Activated T-cell treated with anti-CD3 and anti-CD28 coated beads, Interleukin-2, amount 50 U/mL, for 4 hours (primary cell): ENCODE measurements at regions not wholly inside any gene's neighbourhood (a gene's known extent, or its start where the extent isn't known, plus 50 kb on each side); places are given as distances from the start of the nearest gene placed in this dataset.

ENCODE experiments used
- ATAC-seq, 2 donors: fragments of 200-7000 bp; cut with Tn5 transposase; one replicate each; pipeline ENCODE4 v1.10.0; 2021
- DNase-seq: peaks from one replicate; pipeline ENCODE4 v3.0.0-alpha.2; 2020
- H3K27me3 Mint-ChIP-seq: one replicate; pipeline ENCODE4 v1.8.0; 2021; ENCODE audit warnings: low read depth, mixed read lengths
- H3K36me3 Mint-ChIP-seq: one replicate; pipeline ENCODE4 v1.8.0; 2022; ENCODE audit warnings: mixed read lengths; ENCODE audit not compliant: insufficient read depth
- H3K4me1 Mint-ChIP-seq: one replicate; pipeline ENCODE4 v1.8.0; 2021; ENCODE audit warnings: low read depth, mixed read lengths
- H3K4me3 Mint-ChIP-seq: one replicate; pipeline ENCODE4 v1.8.0; 2021; ENCODE audit warnings: mild to moderate bottlenecking, moderate library complexity, mixed read lengths
- H3K9me3 Mint-ChIP-seq: one replicate; pipeline ENCODE4 v1.8.0; 2021; ENCODE audit warnings: mixed read lengths

- H3K27me3 Mint-ChIP-seq = peaks cover 6% of the 10 kb centered on the region
- H3K9me3 Mint-ChIP-seq = no peaks in the 10 kb centered on the region
- no peaks in the 10 kb centered on the region for H3K36me3 Mint-ChIP-seq
- DNase-seq (no peak), ATAC-seq (no peak)
- no peaks in the 10 kb centered on the region for H3K4me1 Mint-ChIP-seq
- no peak overlapping the region for H3K4me3 Mint-ChIP-seq
These were observed 188.0 kb upstream of the HDDC2 start for GRCh38 chr6:125489579-125490285.

GRCh38 chr6:125491860-125492618 lies 190.3 kb upstream of the HDDC2 start:
- no peaks in the 10 kb centered on the region for H3K36me3 Mint-ChIP-seq
- DNase-seq (no peak), ATAC-seq (no peak)
- no peaks in the 10 kb centered on the region for H3K9me3 Mint-ChIP-seq
- peaks cover 6% of the 10 kb centered on the region for H3K27me3 Mint-ChIP-seq
- H3K4me3 Mint-ChIP-seq = no peak overlapping the region
- no peaks in the 10 kb centered on the region for H3K4me1 Mint-ChIP-seq

GRCh38 chr6:125498606-125499005 lies 196.8 kb upstream of the HDDC2 start:
- Mint-ChIP-seq H3K9me3 (no peaks in the 10 kb centered on the region), H3K27me3 (peaks cover 7% of the 10 kb centered on the region), H3K4me1 (no peaks in the 10 kb centered on the region), H3K4me3 (no peak overlapping the region), H3K36me3 (no peaks in the 10 kb centered on the region)
- DNase-seq (no peak), ATAC-seq (no peak)

GRCh38 chr6:125499535-125499934 lies 197.8 kb upstream of the HDDC2 start:
- no peaks in the 10 kb centered on the region for H3K4me1 Mint-ChIP-seq
- no peak for DNase-seq
- H3K27me3 Mint-ChIP-seq = peaks cover 7% of the 10 kb centered on the region
- no peaks in the 10 kb centered on the region for H3K9me3 Mint-ChIP-seq
- no peak overlapping the region for H3K4me3 Mint-ChIP-seq
- ATAC-seq = no peak
- no peaks in the 10 kb centered on the region for H3K36me3 Mint-ChIP-seq

DNA sequence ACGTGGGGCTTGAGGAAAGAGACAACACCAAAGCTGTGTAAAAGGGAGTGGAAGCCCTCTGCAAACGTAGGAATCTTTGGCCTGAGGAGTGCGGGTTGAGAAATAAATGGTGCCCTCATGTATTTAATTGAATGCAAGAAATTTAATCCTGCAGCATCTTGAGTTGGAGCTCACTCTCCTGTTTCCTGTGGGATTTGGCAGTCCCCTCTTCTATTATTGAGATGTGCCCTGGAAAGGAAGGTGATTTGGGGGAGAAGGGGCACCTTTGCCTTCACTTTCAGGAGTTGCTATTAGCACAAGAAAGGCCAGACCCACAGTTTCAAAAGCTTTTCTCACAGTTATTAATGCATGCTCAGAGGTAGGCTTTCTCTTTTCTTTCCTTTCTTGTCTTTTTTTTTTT lies 201.4 kb upstream of the HDDC2 start:
- no peaks in the 10 kb centered on the region for H3K4me1 Mint-ChIP-seq
- no peaks in the 10 kb centered on the region for H3K9me3 Mint-ChIP-seq
- H3K4me3 Mint-ChIP-seq = no peak overlapping the region
- H3K36me3 Mint-ChIP-seq = no peaks in the 10 kb centered on the region
- ATAC-seq = no peak
- no peak for DNase-seq
- peaks cover 4% of the 10 kb centered on the region for H3K27me3 Mint-ChIP-seq

DNA sequence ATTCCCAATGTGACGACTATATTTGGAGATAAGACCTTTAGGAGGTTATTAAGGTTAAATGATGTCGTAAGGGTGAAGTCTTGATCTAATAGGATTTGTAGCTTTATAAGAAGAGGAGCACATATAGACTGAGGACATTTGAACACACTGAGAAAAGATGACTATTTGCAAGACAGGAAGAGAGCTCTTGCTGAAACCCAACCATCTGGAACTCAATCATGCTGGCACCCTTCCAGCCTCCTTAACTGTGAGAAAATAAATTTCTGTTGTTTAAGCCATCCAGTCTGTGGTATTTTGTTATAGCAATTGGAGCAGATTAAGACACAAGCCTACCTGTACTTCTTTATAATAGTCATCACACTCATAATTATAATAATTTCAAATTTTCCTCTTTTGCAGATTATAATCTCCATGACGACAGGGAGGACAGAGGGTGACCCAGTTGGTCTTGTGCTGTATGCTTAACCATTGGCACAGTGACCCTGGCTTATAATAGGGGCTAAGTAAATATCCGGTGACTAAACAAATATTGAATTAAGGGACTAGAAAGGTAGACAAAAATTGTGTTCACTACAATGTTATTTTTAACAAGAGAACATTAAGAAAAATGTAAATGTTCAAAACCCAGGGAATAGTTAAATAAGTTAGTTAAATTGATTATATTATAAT lies 206.4 kb upstream of the HDDC2 start:
- Mint-ChIP-seq H3K36me3 (no peaks in the 10 kb centered on the region), H3K4me1 (no peaks in the 10 kb centered on the region), H3K4me3 (no peak overlapping the region), H3K9me3 (no peaks in the 10 kb centered on the region), H3K27me3 (no peaks in the 10 kb centered on the region)
- DNase-seq = no peak
- ATAC-seq = no peak

GRCh38 chr6:125508793-125509192 lies 207.0 kb upstream of the HDDC2 start:
- DNase-seq = no peak
- H3K36me3 Mint-ChIP-seq = no peaks in the 10 kb centered on the region
- H3K4me3 Mint-ChIP-seq = no peak overlapping the region
- no peak for ATAC-seq
- H3K9me3 Mint-ChIP-seq = no peaks in the 10 kb centered on the region
- no peaks in the 10 kb centered on the region for H3K27me3 Mint-ChIP-seq
- H3K4me1 Mint-ChIP-seq = no peaks in the 10 kb centered on the region

GRCh38 chr6:125509477-125509876 lies 207.7 kb upstream of the HDDC2 start:
- ATAC-seq (no peak), DNase-seq (no peak)
- Mint-ChIP-seq H3K4me1 (no peaks in the 10 kb centered on the region), H3K27me3 (no peaks in the 10 kb centered on the region), H3K9me3 (no peaks in the 10 kb centered on the region), H3K36me3 (no peaks in the 10 kb centered on the region), H3K4me3 (no peak overlapping the region)

GRCh38 chr6:125510405-125510804 lies 208.6 kb upstream of the HDDC2 start:
- no peak overlapping the region for H3K4me3 Mint-ChIP-seq
- ATAC-seq (no peak), DNase-seq (no peak)
- H3K27me3 Mint-ChIP-seq = no peaks in the 10 kb centered on the region
- H3K9me3 Mint-ChIP-seq = no peaks in the 10 kb centered on the region
- H3K4me1 Mint-ChIP-seq = no peaks in the 10 kb centered on the region
- no peaks in the 10 kb centered on the region for H3K36me3 Mint-ChIP-seq

GRCh38 chr6:125511809-125512396 lies 210.1 kb upstream of the HDDC2 start:
- Mint-ChIP-seq H3K9me3 (no peaks in the 10 kb centered on the region), H3K36me3 (no peaks in the 10 kb centered on the region), H3K4me3 (no peak overlapping the region), H3K4me1 (no peaks in the 10 kb centered on the region), H3K27me3 (peaks cover 3% of the 10 kb centered on the region)
- no peak for ATAC-seq
- DNase-seq = no peak

- Mint-ChIP-seq H3K27me3 (peaks cover 3% of the 10 kb centered on the region), H3K4me1 (no peaks in the 10 kb centered on the region), H3K9me3 (no peaks in the 10 kb centered on the region), H3K36me3 (no peaks in the 10 kb centered on the region), H3K4me3 (no peak overlapping the region)
- no peak for DNase-seq
- ATAC-seq = no peak
These were observed 210.9 kb upstream of the HDDC2 start for GRCh38 chr6:125512621-125513020.

DNA sequence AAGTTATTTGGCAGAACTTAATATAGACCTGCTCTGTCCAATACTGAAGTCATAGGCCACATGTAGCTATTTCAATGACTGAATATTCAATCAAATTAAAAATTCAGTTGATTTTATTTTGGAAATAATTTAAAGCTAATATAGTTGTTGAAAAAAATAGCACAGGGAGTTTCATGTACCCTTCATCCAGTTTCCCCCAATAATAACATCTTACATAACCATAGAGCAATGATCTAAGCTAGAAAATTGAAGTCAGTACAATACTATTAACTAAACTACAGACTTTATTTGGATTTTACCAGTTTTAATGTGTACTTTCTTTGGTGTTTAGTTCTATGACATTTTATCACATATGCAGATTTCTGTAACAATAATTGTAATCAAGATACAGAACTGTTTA lies 212.2 kb upstream of the HDDC2 start:
- Mint-ChIP-seq H3K4me1 (no peaks in the 10 kb centered on the region), H3K27me3 (peaks cover 6% of the 10 kb centered on the region), H3K9me3 (no peaks in the 10 kb centered on the region), H3K36me3 (no peaks in the 10 kb centered on the region), H3K4me3 (no peak overlapping the region)
- no peak for ATAC-seq
- no peak for DNase-seq

GRCh38 chr6:125516644-125517043 lies 214.9 kb upstream of the HDDC2 start:
- ATAC-seq = no peak
- H3K27me3 Mint-ChIP-seq = peaks cover 17% of the 10 kb centered on the region
- no peaks in the 10 kb centered on the region for H3K9me3 Mint-ChIP-seq
- no peaks in the 10 kb centered on the region for H3K4me1 Mint-ChIP-seq
- DNase-seq = no peak
- H3K4me3 Mint-ChIP-seq = no peak overlapping the region
- no peaks in the 10 kb centered on the region for H3K36me3 Mint-ChIP-seq

GRCh38 chr6:125519367-125519766 lies 217.6 kb upstream of the HDDC2 start:
- H3K4me3 Mint-ChIP-seq = no peak overlapping the region
- H3K4me1 Mint-ChIP-seq = no peaks in the 10 kb centered on the region
- no peak for ATAC-seq
- no peaks in the 10 kb centered on the region for H3K36me3 Mint-ChIP-seq
- H3K27me3 Mint-ChIP-seq = peaks cover 23% of the 10 kb centered on the region
- DNase-seq = no peak
- no peaks in the 10 kb centered on the region for H3K9me3 Mint-ChIP-seq
